HEK293 (cell line): ENCODE measurements at regions not wholly inside any gene's neighbourhood (a gene's known extent, or its start where the extent isn't known, plus 50 kb on each side); places are given as distances from the start of the nearest gene placed in this dataset.

Experiments
- ZNF132 ChIP-seq: fragments of 450-650 bp; formaldehyde crosslinking; IDR thresholded peaks from 2 replicates; pipeline ENCODE4 v1.5.1; 2017; ENCODE audit warnings: missing biosample characterization, missing genetic modification characterization, borderline replicate concordance
- ZNF133 ChIP-seq: fragments of 450-650 bp; formaldehyde crosslinking; IDR thresholded peaks from 2 replicates; pipeline ENCODE4 v1.5.1; 2016; ENCODE audit warnings: missing biosample characterization, missing genetic modification characterization
- ZNF174 ChIP-seq: fragments of 450-650 bp; formaldehyde crosslinking; IDR thresholded peaks from 2 replicates; pipeline ENCODE4 v1.5.0; 2017; ENCODE audit warnings: missing biosample characterization, mild to moderate bottlenecking, missing genetic modification characterization
- ZNF274 ChIP-seq, 2 experiments: fragments of 200-500 bp in 1 of 2; fragments of 450-650 bp in 1 of 2; sonication (Bioruptor generic) in 1 of 2; formaldehyde crosslinking in 1 of 2; IDR thresholded peaks; 2 replicates each; pipeline versions ENCODE4 v1.5.1 to v1.6.1; 2014 to 2016; ENCODE audit warnings: borderline replicate concordance in 1 of 2, inconsistent platforms in 1 of 2, low read length in 1 of 2, missing biosample characterization in 1 of 2, missing genetic modification characterization in 1 of 2
- ZNF610 ChIP-seq: fragments of 450-650 bp; formaldehyde crosslinking; IDR thresholded peaks from 2 replicates; pipeline ENCODE4 v1.5.1; 2016; ENCODE audit warnings: missing biosample characterization, missing genetic modification characterization, borderline replicate concordance
- ZNF843 ChIP-seq: fragments of 450-650 bp; formaldehyde crosslinking; IDR thresholded peaks from 2 replicates; pipeline ENCODE4 v1.5.1; 2016; ENCODE audit warnings: missing biosample characterization, missing genetic modification characterization

DNA sequence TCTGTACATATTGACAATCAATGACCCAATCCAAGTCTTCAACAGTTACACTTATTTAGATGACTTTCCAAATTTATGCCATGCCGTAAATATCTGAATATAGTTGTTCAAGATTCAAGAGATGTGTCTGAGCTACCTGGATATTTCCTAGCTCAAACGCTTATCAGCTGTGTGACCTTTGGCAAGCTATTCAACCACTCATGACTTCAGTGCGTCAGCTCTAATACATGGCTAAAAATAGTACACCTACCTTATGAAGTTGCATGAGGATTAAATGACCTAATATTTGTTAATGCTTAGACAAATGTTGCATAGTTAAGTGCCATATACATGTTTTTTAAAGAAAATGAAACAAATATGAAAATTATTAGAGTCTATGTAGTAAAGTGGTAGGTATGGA lies 704.1 kb downstream of the OLFM4 start:
- TF ChIP-seq ZNF132 (tag by site-specific recombination) (no peak), ZNF274 (IDR thresholded peaks at IDR 0.05; ENCODE audit: low read length) (no peak), ZNF274 (tag by site-specific recombination; IDR thresholded peaks at IDR 0.05; ENCODE audit: borderline replicate concordance) (no peak), ZNF843 (tag by site-specific recombination) (no peak), ZNF174 (tag by site-specific recombination) (no peak), ZNF133 (tag by site-specific recombination) (no peak), ZNF610 (no peak)
